ENCODE measurements at regions not wholly inside any gene's neighbourhood (a gene's known extent, or its start where the extent isn't known, plus 50 kb on each side); places are given as distances from the start of the nearest gene placed in this dataset.

DNA sequence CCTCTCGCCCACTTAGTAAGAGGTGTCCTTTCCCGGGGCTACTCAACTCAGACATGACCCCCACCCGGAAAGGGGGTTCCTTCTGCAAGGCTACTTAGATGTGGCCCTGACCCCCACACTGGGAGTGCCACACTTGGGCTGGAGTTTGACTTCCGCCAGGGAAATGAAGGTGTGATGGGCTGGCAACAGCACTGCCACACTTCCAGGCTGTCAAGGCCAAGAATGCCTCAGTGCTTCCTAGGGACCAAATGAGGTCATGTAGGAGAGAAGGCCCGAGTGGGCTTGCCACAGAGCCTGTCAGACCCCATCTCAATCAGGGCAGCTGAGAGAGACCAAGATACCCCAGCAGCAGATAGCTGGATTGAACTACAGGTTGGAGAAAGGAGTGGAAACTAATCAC, 55.5 kb downstream of the DRD1 start:
- Histone ChIP-seq H3K4me3 (ENCODE audit: low read depth, low read length) (no peak overlapping the region), H3K4me1 (no peaks in the 10 kb centered on the region), H3K27me3 (peaks cover 10% of the 10 kb centered on the region), H3K9me3 (no peaks in the 10 kb centered on the region), H3K36me3 (no peaks in the 10 kb centered on the region)
- no peak for DNase-seq
- no peak for TF ChIP-seq CTCF (IDR thresholded peaks at IDR 0.05; ENCODE audit: low read depth, low read length)

DNA sequence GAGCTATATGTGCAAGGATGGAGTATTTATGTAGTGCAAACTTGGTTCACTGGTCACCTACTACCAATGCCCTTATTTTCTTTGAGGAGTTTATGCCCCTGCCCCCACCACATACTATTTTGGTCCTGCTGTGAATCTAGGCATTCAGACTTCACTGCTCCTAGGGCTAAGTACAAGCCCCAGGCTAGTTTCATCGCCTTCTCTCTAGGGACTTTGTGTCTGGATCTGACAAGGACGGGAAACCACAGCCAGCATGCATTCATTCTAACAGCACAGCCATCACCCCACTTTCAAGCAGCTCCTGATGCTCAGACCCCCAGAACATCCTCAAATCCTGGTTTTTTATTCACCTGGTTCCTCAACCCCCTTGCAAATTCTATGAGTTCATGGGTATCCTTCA, 56.8 kb downstream of the DRD1 start:
- Histone ChIP-seq H3K27me3 (peaks cover 15% of the 10 kb centered on the region), H3K4me3 (ENCODE audit: low read depth, low read length) (no peak overlapping the region), H3K36me3 (no peaks in the 10 kb centered on the region), H3K9me3 (no peaks in the 10 kb centered on the region), H3K4me1 (no peaks in the 10 kb centered on the region)
- TF ChIP-seq CTCF (IDR thresholded peaks at IDR 0.05; ENCODE audit: low read depth, low read length) = no peak
- DNase-seq = no peak

GRCh38 chr5:175386526-175386925, 57.5 kb downstream of the DRD1 start:
- Histone ChIP-seq H3K4me1 (no peaks in the 10 kb centered on the region), H3K9me3 (no peaks in the 10 kb centered on the region), H3K27me3 (peaks cover 15% of the 10 kb centered on the region), H3K36me3 (no peaks in the 10 kb centered on the region), H3K4me3 (ENCODE audit: low read depth, low read length) (no peak overlapping the region)
- no peak for DNase-seq
- no peak for TF ChIP-seq CTCF (IDR thresholded peaks at IDR 0.05; ENCODE audit: low read depth, low read length)

- H3K9me3 ChIP-seq = no peaks in the 10 kb centered on the region
- no peak overlapping the region for H3K4me3 ChIP-seq (ENCODE audit: low read depth, low read length)
- no peak for TF ChIP-seq CTCF (IDR thresholded peaks at IDR 0.05; ENCODE audit: low read depth, low read length)
- no peaks in the 10 kb centered on the region for H3K4me1 ChIP-seq
- H3K36me3 ChIP-seq = no peaks in the 10 kb centered on the region
- DNase-seq = no peak
- peaks cover 15% of the 10 kb centered on the region for H3K27me3 ChIP-seq
Measured at GRCh38 chr5:175385691-175386362, 58.2 kb downstream of the DRD1 start.

- no peak for DNase-seq
- no peaks in the 10 kb centered on the region for H3K4me1 ChIP-seq
- no peak for TF ChIP-seq CTCF (IDR thresholded peaks at IDR 0.05; ENCODE audit: low read depth, low read length)
- no peaks in the 10 kb centered on the region for H3K36me3 ChIP-seq
- H3K27me3 ChIP-seq = peaks cover 15% of the 10 kb centered on the region
- H3K9me3 ChIP-seq = no peaks in the 10 kb centered on the region
- H3K4me3 ChIP-seq (ENCODE audit: low read depth, low read length) = no peak overlapping the region
Measured at GRCh38 chr5:175384724-175385552, 59.0 kb downstream of the DRD1 start.

DNA sequence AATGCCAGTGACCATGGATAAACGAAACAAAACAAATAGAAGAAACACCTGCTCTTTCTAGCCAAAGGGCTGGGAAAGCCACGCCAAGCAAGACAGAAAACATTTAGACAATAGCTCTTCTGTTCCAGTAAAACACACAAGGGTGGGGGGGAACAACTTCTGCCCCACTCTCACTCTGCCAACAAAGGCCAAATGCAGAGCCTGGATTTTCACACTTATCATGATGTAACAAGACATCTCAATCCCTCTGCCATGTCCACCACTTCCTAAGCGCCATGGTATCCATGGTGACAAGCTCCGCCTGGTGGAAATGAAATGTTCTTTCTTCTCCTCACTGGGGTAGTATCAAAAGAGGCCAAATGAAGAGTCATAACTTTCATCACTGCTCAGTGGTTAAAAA, 60.6 kb downstream of the DRD1 start:
- Histone ChIP-seq H3K27me3 (peaks cover 15% of the 10 kb centered on the region), H3K4me3 (ENCODE audit: low read depth, low read length) (no peak overlapping the region), H3K4me1 (no peaks in the 10 kb centered on the region), H3K9me3 (no peaks in the 10 kb centered on the region), H3K36me3 (no peaks in the 10 kb centered on the region)
- DNase-seq = no peak
- no peak for TF ChIP-seq CTCF (IDR thresholded peaks at IDR 0.05; ENCODE audit: low read depth, low read length)
